ENCODE measurements at regions not wholly inside any gene's neighbourhood (a gene's known extent, or its start where the extent isn't known, plus 50 kb on each side); places are given as distances from the start of the nearest gene placed in this dataset.

- Histone ChIP-seq H3K27me3 (ENCODE audit: control insufficient read depth in 2 of 2, insufficient read depth in 2 of 2, low read length in 2 of 2) (no peaks in the 10 kb centered on the region), H3K4me3 (ENCODE audit: low read length in 2 of 2) (no peak overlapping the region), H3K9ac (ENCODE audit: low read depth in 1 of 2, low read length in 2 of 2) (no peak overlapping the region), H3K36me3 (ENCODE audit: control insufficient read depth in 2 of 2, insufficient read depth in 2 of 2, low read length in 2 of 2) (no peaks in the 10 kb centered on the region), H3K27ac (ENCODE audit: low read depth in 2 of 2, low read length in 2 of 2) (no peak overlapping the region), H3K4me1 (ENCODE audit: control insufficient read depth in 2 of 2, insufficient read depth in 2 of 2, low read length in 2 of 2) (no peaks in the 10 kb centered on the region), H3K9me3 (ENCODE audit: control insufficient read depth in 2 of 2, low read length in 2 of 2) (no peaks in the 10 kb centered on the region)
Observed at GRCh38 chr9:89902450-89903140, 297.8 kb downstream of the GADD45G start.

- H3K27ac ChIP-seq (ENCODE audit: low read depth in 2 of 2, low read length in 2 of 2) = no peak overlapping the region
- no peaks in the 10 kb centered on the region for H3K36me3 ChIP-seq (ENCODE audit: control insufficient read depth in 2 of 2, insufficient read depth in 2 of 2, low read length in 2 of 2)
- H3K9ac ChIP-seq (ENCODE audit: low read depth in 1 of 2, low read length in 2 of 2) = no peak overlapping the region
- no peaks in the 10 kb centered on the region for H3K27me3 ChIP-seq (ENCODE audit: control insufficient read depth in 2 of 2, insufficient read depth in 2 of 2, low read length in 2 of 2)
- H3K9me3 ChIP-seq (ENCODE audit: control insufficient read depth in 2 of 2, low read length in 2 of 2) = no peaks in the 10 kb centered on the region
- no peaks in the 10 kb centered on the region for H3K4me1 ChIP-seq (ENCODE audit: control insufficient read depth in 2 of 2, insufficient read depth in 2 of 2, low read length in 2 of 2)
- no peak overlapping the region for H3K4me3 ChIP-seq (ENCODE audit: low read length in 2 of 2)
Observed at GRCh38 chr9:89903141-89903475, 298.3 kb downstream of the GADD45G start.

- H3K27me3 ChIP-seq (ENCODE audit: control insufficient read depth in 2 of 2, insufficient read depth in 2 of 2, low read length in 2 of 2) = no peaks in the 10 kb centered on the region
- no peaks in the 10 kb centered on the region for H3K36me3 ChIP-seq (ENCODE audit: control insufficient read depth in 2 of 2, insufficient read depth in 2 of 2, low read length in 2 of 2)
- H3K27ac ChIP-seq (ENCODE audit: low read depth in 2 of 2, low read length in 2 of 2) = no peak overlapping the region
- H3K4me1 ChIP-seq (ENCODE audit: control insufficient read depth in 2 of 2, insufficient read depth in 2 of 2, low read length in 2 of 2) = no peaks in the 10 kb centered on the region
- H3K9me3 ChIP-seq (ENCODE audit: control insufficient read depth in 2 of 2, low read length in 2 of 2) = no peaks in the 10 kb centered on the region
- H3K9ac ChIP-seq (ENCODE audit: low read depth in 1 of 2, low read length in 2 of 2) = no peak overlapping the region
- H3K4me3 ChIP-seq (ENCODE audit: low read length in 2 of 2) = no peak overlapping the region
Observed at GRCh38 chr9:89905606-89906338, 301.0 kb downstream of the GADD45G start.

GRCh38 chr9:89911721-89912604 is 307.2 kb downstream of the GADD45G start:
- H3K27me3 ChIP-seq (ENCODE audit: control insufficient read depth in 2 of 2, insufficient read depth in 2 of 2, low read length in 2 of 2) = no peaks in the 10 kb centered on the region
- no peak overlapping the region for H3K4me3 ChIP-seq (ENCODE audit: low read length in 2 of 2)
- H3K9me3 ChIP-seq (ENCODE audit: control insufficient read depth in 2 of 2, low read length in 2 of 2) = no peaks in the 10 kb centered on the region
- H3K9ac ChIP-seq (ENCODE audit: low read depth in 1 of 2, low read length in 2 of 2) = no peak overlapping the region
- no peaks in the 10 kb centered on the region for H3K36me3 ChIP-seq (ENCODE audit: control insufficient read depth in 2 of 2, insufficient read depth in 2 of 2, low read length in 2 of 2)
- no peak overlapping the region for H3K27ac ChIP-seq (ENCODE audit: low read depth in 2 of 2, low read length in 2 of 2)
- no peaks in the 10 kb centered on the region for H3K4me1 ChIP-seq (ENCODE audit: control insufficient read depth in 2 of 2, insufficient read depth in 2 of 2, low read length in 2 of 2)

- H3K4me1 ChIP-seq (ENCODE audit: control insufficient read depth in 2 of 2, insufficient read depth in 2 of 2, low read length in 2 of 2) = no peaks in the 10 kb centered on the region
- no peak overlapping the region for H3K27ac ChIP-seq (ENCODE audit: low read depth in 2 of 2, low read length in 2 of 2)
- no peaks in the 10 kb centered on the region for H3K27me3 ChIP-seq (ENCODE audit: control insufficient read depth in 2 of 2, insufficient read depth in 2 of 2, low read length in 2 of 2)
- no peak overlapping the region for H3K9ac ChIP-seq (ENCODE audit: low read depth in 1 of 2, low read length in 2 of 2)
- H3K4me3 ChIP-seq (ENCODE audit: low read length in 2 of 2) = no peak overlapping the region
- no peaks in the 10 kb centered on the region for H3K36me3 ChIP-seq (ENCODE audit: control insufficient read depth in 2 of 2, insufficient read depth in 2 of 2, low read length in 2 of 2)
- H3K9me3 ChIP-seq (ENCODE audit: control insufficient read depth in 2 of 2, low read length in 2 of 2) = no peaks in the 10 kb centered on the region
Observed at GRCh38 chr9:89912605-89912953, 307.8 kb downstream of the GADD45G start.

GRCh38 chr9:89915187-89915586 is 310.4 kb downstream of the GADD45G start:
- Histone ChIP-seq H3K4me3 (ENCODE audit: low read length in 2 of 2) (no peak overlapping the region), H3K36me3 (ENCODE audit: control insufficient read depth in 2 of 2, insufficient read depth in 2 of 2, low read length in 2 of 2) (no peaks in the 10 kb centered on the region), H3K4me1 (ENCODE audit: control insufficient read depth in 2 of 2, insufficient read depth in 2 of 2, low read length in 2 of 2) (peaks cover 2% of the 10 kb centered on the region in 2 donors), H3K9me3 (ENCODE audit: control insufficient read depth in 2 of 2, low read length in 2 of 2) (no peaks in the 10 kb centered on the region), H3K27me3 (ENCODE audit: control insufficient read depth in 2 of 2, insufficient read depth in 2 of 2, low read length in 2 of 2) (no peaks in the 10 kb centered on the region), H3K27ac (ENCODE audit: low read depth in 2 of 2, low read length in 2 of 2) (no peak overlapping the region), H3K9ac (ENCODE audit: low read depth in 1 of 2, low read length in 2 of 2) (no peak overlapping the region)

GRCh38 chr9:89916001-89916597 is 311.3 kb downstream of the GADD45G start:
- Histone ChIP-seq H3K4me3 (ENCODE audit: low read length in 2 of 2) (no peak overlapping the region), H3K36me3 (ENCODE audit: control insufficient read depth in 2 of 2, insufficient read depth in 2 of 2, low read length in 2 of 2) (no peaks in the 10 kb centered on the region), H3K9me3 (ENCODE audit: control insufficient read depth in 2 of 2, low read length in 2 of 2) (no peaks in the 10 kb centered on the region), H3K27me3 (ENCODE audit: control insufficient read depth in 2 of 2, insufficient read depth in 2 of 2, low read length in 2 of 2) (no peaks in the 10 kb centered on the region), H3K4me1 (ENCODE audit: control insufficient read depth in 2 of 2, insufficient read depth in 2 of 2, low read length in 2 of 2) (peaks cover 2% of the 10 kb centered on the region in 2 donors), H3K9ac (ENCODE audit: low read depth in 1 of 2, low read length in 2 of 2) (no peak overlapping the region), H3K27ac (ENCODE audit: low read depth in 2 of 2, low read length in 2 of 2) (no peak overlapping the region)

- Histone ChIP-seq H3K4me3 (ENCODE audit: low read length in 2 of 2) (no peak overlapping the region), H3K27ac (ENCODE audit: low read depth in 2 of 2, low read length in 2 of 2) (no peak overlapping the region), H3K9me3 (ENCODE audit: control insufficient read depth in 2 of 2, low read length in 2 of 2) (no peaks in the 10 kb centered on the region), H3K36me3 (ENCODE audit: control insufficient read depth in 2 of 2, insufficient read depth in 2 of 2, low read length in 2 of 2) (no peaks in the 10 kb centered on the region), H3K9ac (ENCODE audit: low read depth in 1 of 2, low read length in 2 of 2) (no peak overlapping the region), H3K27me3 (ENCODE audit: control insufficient read depth in 2 of 2, insufficient read depth in 2 of 2, low read length in 2 of 2) (no peaks in the 10 kb centered on the region), H3K4me1 (ENCODE audit: control insufficient read depth in 2 of 2, insufficient read depth in 2 of 2, low read length in 2 of 2) (peaks cover 2% of the 10 kb centered on the region in 2 donors)
Observed at GRCh38 chr9:89917861-89918260, 313.0 kb downstream of the GADD45G start.

- Histone ChIP-seq H3K9ac (ENCODE audit: low read depth in 1 of 2, low read length in 2 of 2) (no peak overlapping the region), H3K27ac (ENCODE audit: low read depth in 2 of 2, low read length in 2 of 2) (no peak overlapping the region), H3K4me3 (ENCODE audit: low read length in 2 of 2) (no peak overlapping the region)
Observed at GRCh38 chr9:89919171-89919681, 314.4 kb downstream of the GADD45G start.

More at GRCh38 chr9:89919171-89919681, 314.4 kb downstream of the GADD45G start:
- Histone ChIP-seq H3K36me3 (ENCODE audit: control insufficient read depth in 2 of 2, insufficient read depth in 2 of 2, low read length in 2 of 2) (no peaks in the 10 kb centered on the region), H3K9me3 (ENCODE audit: control insufficient read depth in 2 of 2, low read length in 2 of 2) (no peaks in the 10 kb centered on the region), H3K4me1 (ENCODE audit: control insufficient read depth in 2 of 2, insufficient read depth in 2 of 2, low read length in 2 of 2) (peaks cover 2% of the 10 kb centered on the region in 2 donors), H3K27me3 (ENCODE audit: control insufficient read depth in 2 of 2, insufficient read depth in 2 of 2, low read length in 2 of 2) (no peaks in the 10 kb centered on the region)

All from mucosa of rectum (tissue), 2 donors.